NCI-H128 (cell line): ENCODE measurements at regions not wholly inside any gene's neighbourhood (a gene's known extent, or its start where the extent isn't known, plus 50 kb on each side); places are given as distances from the start of the nearest gene placed in this dataset.
"Not testable (repeated sequence)": the region's sequence is repeated elsewhere in the genome, so short reads cannot be mapped to it uniquely, and the experiment has no call there.

ENCODE experiments used
- DNase-seq: peaks from one replicate; lab custom pipeline; 2025; ENCODE audit not compliant: unreplicated experiment; lab: John Stamatoyannopoulos, UW

DNA sequence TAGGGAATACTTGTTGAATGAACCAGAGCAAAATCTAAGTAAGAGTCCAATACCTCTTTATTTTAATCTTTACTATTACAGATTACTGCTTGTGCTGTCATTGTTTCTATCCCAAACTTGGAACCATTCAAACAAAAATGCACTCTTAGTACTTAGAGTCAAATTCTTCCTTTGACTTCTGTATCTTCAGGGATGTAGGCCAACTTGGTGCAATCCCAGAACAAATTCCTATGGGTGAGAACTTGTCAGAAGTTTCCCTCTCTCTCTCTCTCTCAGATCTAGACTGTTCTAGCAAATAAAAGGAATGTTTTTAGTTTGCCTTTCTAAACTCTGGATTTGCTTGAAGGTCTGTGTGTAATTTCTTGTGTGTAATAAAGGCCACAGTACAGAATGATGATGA, 329.0 kb upstream of the TMTC4 start:
- DNase-seq: no peak

DNA sequence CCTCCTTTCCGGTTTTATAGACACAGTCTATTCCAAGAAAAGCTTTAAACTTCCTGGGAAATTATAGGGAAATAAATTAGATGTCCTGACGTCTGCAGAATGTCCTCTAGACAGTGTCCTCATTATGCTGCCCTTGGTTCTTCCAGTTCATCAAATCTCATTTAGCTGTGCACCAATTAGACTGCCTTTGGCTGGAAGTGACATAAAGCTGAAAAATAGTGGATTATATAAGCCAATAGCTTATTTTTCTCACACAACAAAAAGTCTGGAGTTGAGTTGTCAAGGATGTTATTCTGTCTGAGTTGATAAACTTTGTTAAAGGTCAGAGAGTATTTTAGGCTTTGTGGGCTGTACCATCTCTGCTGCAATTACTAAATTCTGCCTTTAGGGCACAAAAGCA, 314.8 kb upstream of the TMTC4 start:
- no peak for DNase-seq

- no peak for DNase-seq
These were observed 314.3 kb upstream of the TMTC4 start for GRCh38 chr13:100988921-100989320.

DNA sequence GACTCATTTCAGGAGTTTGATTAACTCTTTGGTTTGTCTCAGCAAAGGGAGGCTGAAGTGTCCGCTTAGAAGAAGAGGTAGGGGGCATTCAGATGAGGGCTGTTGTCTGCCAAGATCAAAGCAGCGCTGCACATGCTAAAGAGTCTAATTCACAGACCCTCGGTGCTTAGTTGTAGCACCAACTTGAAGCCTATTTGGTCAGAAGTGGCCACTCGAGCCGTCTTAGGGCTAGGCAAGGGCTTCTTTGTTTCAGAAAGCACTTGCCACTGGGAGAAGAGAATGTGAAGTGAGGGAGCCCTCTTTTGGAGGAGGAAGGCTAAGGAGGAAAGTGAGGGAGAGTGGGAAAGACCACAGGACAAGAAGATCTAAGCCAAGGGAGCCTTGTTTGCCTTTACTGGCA, 313.4 kb upstream of the TMTC4 start:
- DNase-seq: no peak

- DNase-seq: no peak
These were observed 312.0 kb upstream of the TMTC4 start for GRCh38 chr13:100986571-100986970.

DNA sequence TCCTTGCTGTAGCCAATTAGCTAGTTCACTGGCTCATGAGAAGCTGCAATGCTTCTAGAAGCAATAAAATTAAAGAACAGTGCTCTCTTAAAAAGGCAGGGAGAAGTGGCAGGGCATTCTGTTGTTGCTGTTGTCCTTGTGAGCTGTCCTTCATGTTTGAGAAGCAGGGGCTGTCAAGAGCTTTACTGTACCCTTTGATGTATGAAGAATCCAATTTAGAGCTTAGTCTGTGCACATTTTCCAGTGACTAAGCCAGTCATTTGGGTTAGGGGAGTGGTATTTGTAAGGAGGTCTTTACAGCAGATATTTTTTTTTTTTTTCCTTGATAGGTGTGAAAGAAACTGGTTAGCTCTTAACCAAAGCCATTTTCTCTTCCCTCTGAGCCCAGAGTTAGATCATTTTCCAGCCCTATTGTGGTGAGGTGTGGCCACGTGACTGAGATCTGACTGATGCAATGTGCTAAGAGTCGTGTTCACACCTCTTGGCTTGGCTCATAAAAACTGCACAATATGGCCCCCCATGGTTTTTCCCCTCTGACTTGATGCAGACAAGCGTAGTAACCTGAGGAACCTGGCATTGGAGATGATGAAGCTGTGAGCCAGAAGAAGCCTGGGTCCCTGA, 309.6 kb upstream of the TMTC4 start:
- no peak for DNase-seq

DNA sequence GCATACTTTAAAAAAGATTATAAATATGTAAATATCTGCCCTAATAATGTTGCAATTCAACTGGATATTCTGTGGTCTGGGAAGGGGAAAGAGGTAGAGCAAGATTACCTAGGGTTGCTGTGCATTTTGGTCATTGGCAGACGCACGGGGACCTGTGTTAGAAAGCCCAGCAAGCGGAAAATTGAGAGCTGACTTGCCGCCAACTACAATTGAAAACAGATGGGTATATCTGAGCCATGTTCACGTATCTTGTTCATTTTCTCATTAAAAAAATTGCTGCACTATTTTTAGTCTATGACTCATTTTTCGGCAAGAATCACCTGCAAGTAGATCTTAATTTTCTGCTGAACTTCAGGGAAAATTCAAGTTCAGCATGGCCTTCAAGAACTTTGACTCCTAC, 308.5 kb upstream of the TMTC4 start:
- no peak for DNase-seq

DNA sequence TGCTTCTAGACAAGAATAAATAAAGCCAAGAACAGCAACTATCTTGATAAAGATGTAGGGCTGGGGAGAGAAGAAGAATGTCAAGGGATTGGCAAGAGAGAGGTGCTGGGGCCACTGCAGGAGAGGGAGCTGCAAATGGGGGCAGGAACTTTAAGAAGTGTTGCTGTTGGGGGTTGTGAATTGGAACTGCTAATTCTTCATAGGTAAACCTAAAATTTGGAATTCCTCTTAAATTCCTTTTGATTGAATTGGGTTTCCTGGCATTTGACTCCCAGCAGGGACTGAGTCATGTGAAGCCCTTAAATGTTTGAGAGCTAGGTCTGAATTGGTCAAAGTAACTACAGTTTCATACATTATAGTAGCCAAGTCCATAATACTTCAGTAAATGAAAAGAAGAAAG, 305.6 kb upstream of the TMTC4 start:
- no peak for DNase-seq

- DNase-seq: no peak
These were observed 303.2 kb upstream of the TMTC4 start for GRCh38 chr13:100977841-100978240.

- no peak for DNase-seq
These were observed 302.4 kb upstream of the TMTC4 start for GRCh38 chr13:100976993-100977392.

- not testable (repeated sequence) for DNase-seq
These were observed 301.1 kb upstream of the TMTC4 start for GRCh38 chr13:100975666-100976065.

GRCh38 chr13:100962585-100962984, 288.0 kb upstream of the TMTC4 start:
- no peak for DNase-seq

DNA sequence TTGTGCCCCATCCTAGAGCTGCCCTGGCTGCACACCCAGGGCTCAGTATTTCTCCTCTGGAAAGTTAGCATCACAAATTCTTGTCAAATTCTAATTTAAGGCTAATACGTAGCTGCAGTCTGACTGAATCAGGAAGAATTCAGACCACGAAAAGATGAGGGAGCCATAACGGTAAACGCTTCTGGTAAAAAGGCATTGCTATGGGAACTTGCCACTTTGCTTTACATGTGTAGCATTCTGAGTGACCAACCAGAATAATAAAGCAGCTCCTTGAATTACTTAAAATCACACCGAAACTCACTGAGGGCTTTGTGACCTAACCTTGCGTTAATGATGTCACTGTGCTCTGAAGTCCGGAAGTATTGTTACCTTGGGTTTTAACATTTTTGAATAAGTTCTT, 286.6 kb upstream of the TMTC4 start:
- DNase-seq: no peak

DNA sequence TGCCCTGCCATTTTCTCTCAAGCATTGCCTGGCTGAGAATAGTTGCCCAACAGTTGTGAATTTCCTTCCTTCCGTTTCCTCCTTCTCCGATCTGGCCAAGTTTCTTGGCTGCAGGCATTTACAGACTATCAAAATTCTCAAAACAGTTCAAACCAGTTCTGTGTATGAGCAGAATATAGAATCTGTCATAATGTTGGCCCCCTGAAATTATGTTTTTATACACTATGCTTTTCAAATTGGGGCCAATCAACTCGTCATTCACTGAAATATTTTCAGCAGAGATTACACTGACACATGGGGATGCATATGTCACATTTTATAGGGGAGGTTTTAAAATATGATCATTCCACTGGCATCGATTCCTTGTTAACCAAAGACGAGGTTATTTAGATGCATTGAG, 284.2 kb upstream of the TMTC4 start:
- no peak for DNase-seq

- no peak for DNase-seq
These were observed 283.1 kb upstream of the TMTC4 start for GRCh38 chr13:100957741-100958140.

- DNase-seq: peak; percentile 16
These were observed 280.1 kb upstream of the TMTC4 start for GRCh38 chr13:100954430-100955305.

DNA sequence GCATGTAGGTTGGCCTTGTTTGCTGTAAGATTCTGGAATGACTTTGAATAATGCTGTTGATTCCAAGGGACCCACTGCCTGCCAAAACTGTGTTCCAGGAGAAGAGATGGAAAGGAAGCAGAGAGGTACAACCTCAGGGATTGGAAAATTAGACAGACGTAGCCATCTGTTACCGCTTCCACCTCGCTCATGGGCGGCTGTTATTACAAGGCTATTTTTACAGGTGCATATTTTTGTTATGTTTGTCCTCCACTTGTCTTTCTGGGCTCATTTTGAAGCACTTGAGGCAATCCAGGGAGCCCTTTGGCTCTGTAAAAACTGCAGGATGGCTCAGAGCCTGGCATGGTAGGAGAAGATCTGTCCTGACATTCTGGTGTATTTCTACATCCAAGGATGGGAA, 276.4 kb upstream of the TMTC4 start:
- no peak for DNase-seq

DNA sequence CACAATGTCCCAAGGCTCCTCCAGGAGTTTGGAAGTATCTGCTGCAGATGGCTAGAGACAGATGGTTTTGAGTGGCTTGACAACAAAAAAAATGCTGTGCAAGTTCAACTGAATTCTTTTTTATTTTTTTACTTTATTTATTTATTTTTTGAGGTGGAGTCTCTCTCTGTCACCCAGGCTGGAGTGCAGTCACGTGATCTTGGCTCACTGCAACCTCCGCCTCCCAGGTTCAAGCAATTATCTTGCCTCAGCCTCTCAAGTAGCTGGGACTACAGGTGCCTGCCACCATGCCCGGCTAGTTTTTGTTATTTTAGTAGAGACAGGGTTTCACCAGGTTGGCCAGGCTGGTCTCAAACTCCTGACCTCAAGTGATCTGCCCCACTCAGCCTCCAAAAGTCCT, 274.3 kb upstream of the TMTC4 start:
- DNase-seq: not testable (repeated sequence)

GRCh38 chr13:100946588-100946987, 272.0 kb upstream of the TMTC4 start:
- DNase-seq: no peak

DNA sequence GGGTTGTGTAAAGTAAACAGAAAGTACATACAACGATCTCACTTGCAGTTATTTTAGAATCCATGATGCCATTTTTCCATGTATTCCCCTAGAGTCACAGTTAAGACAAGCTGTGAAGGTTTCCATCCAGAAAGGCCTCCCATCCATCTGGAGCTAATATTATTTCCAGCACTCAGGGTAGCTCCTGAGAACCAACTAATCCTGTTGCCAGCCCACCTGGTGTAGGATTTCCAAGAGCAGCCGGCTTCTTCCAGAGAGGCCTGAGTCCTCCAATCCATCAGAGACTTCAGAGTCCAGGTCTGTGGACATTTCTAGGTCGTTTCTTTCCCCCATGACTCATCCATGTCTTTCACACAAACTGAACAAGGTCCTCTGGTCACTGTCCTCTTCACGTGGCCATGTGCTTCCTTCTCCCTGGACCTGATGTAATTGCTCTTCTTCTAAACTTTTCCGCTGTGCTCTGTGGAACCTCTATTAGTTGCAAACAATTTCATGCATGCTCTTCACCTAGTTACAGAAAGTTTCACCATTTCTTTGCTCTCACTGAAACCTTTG, 270.3 kb upstream of the TMTC4 start:
- no peak for DNase-seq

DNA sequence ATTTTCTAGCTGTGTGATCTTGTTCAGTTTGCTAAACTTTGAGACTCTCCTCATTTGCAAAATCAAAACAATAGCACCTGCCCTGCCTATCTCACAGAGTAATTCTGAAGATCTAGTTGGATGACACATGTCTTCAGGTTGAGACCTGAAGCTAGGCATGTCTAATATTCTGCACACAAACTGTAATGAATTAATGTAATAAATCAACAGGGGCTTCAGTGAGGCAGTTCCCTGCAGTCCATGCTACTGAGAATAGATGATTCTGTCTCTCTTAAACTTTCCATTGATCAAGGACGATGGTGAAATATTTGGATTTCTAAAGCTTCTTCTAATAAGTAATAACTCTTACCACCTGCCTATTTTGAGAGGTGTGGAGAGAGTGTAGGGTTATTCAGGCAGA, 268.1 kb upstream of the TMTC4 start:
- no peak for DNase-seq
